ENCODE measurements at regions not wholly inside any gene's neighbourhood (a gene's known extent, or its start where the extent isn't known, plus 50 kb on each side); places are given as distances from the start of the nearest gene placed in this dataset.
"Not testable (repeated sequence)": the region's sequence is repeated elsewhere in the genome, so short reads cannot be mapped to it uniquely, and the experiment has no call there.

- DNase-seq (ENCODE audit: low spot score in 2 of 2) = no peak
- no peak for TF ChIP-seq CTCF (IDR thresholded peaks at IDR 0.05)
These were observed 199.9 kb upstream of the KCNMB2 start for GRCh38 chr3:178336336-178336735.

GRCh38 chr3:178340506-178340905, 195.7 kb upstream of the KCNMB2 start:
- no peak for DNase-seq (ENCODE audit: low spot score in 2 of 2)
- Histone ChIP-seq H3K27ac (no peak overlapping the region), H3K4me3 (no peak overlapping the region), H3K36me3 (no peaks in the 10 kb centered on the region), H3K27me3 (no peaks in the 10 kb centered on the region), H3K9me3 (no peaks in the 10 kb centered on the region), H3K4me1 (no peaks in the 10 kb centered on the region)
- intact Hi-C loops (cut with DNase I) = no loop called here
- TF ChIP-seq CTCF (IDR thresholded peaks at IDR 0.05) = no peak

More at GRCh38 chr3:178336336-178336735, 199.9 kb upstream of the KCNMB2 start:
- intact Hi-C loops (cut with DNase I) = no loop called here
- H3K4me3 ChIP-seq = no peak overlapping the region
- no peak overlapping the region for H3K27ac ChIP-seq
- no peaks in the 10 kb centered on the region for H3K27me3 ChIP-seq
- no peaks in the 10 kb centered on the region for H3K4me1 ChIP-seq
- no peaks in the 10 kb centered on the region for H3K9me3 ChIP-seq
- H3K36me3 ChIP-seq = no peaks in the 10 kb centered on the region

GRCh38 chr3:178341636-178342035, 194.6 kb upstream of the KCNMB2 start:
- Histone ChIP-seq H3K9me3 (no peaks in the 10 kb centered on the region), H3K36me3 (no peaks in the 10 kb centered on the region), H3K27ac (no peak overlapping the region), H3K27me3 (no peaks in the 10 kb centered on the region), H3K4me1 (no peaks in the 10 kb centered on the region), H3K4me3 (no peak overlapping the region)
- TF ChIP-seq CTCF (IDR thresholded peaks at IDR 0.05) = no peak
- intact Hi-C loops (cut with DNase I) = no loop called here
- DNase-seq (ENCODE audit: low spot score in 2 of 2) = no peak

GRCh38 chr3:178342111-178342510, 194.1 kb upstream of the KCNMB2 start:
- H3K36me3 ChIP-seq = no peaks in the 10 kb centered on the region
- intact Hi-C loops (cut with DNase I) = no loop called here
- H3K9me3 ChIP-seq = no peaks in the 10 kb centered on the region
- TF ChIP-seq CTCF (IDR thresholded peaks at IDR 0.05) = no peak
- H3K4me1 ChIP-seq = no peaks in the 10 kb centered on the region
- no peak overlapping the region for H3K27ac ChIP-seq
- DNase-seq (ENCODE audit: low spot score in 2 of 2) = no peak
- H3K27me3 ChIP-seq = no peaks in the 10 kb centered on the region
- no peak overlapping the region for H3K4me3 ChIP-seq

- TF ChIP-seq CTCF (IDR thresholded peaks at IDR 0.05) = no peak
- intact Hi-C loops (cut with DNase I) = no loop called here
- no peaks in the 10 kb centered on the region for H3K36me3 ChIP-seq
- H3K27ac ChIP-seq = no peak overlapping the region
- no peaks in the 10 kb centered on the region for H3K9me3 ChIP-seq
- no peak for DNase-seq (ENCODE audit: low spot score in 2 of 2)
- no peaks in the 10 kb centered on the region for H3K4me1 ChIP-seq
- H3K4me3 ChIP-seq = no peak overlapping the region
- no peaks in the 10 kb centered on the region for H3K27me3 ChIP-seq
These were observed 192.7 kb upstream of the KCNMB2 start for GRCh38 chr3:178343433-178344038.

GRCh38 chr3:178345944-178346343, 190.3 kb upstream of the KCNMB2 start:
- TF ChIP-seq CTCF (IDR thresholded peaks at IDR 0.05) = no peak
- H3K27me3 ChIP-seq = no peaks in the 10 kb centered on the region
- H3K9me3 ChIP-seq = no peaks in the 10 kb centered on the region
- no peaks in the 10 kb centered on the region for H3K4me1 ChIP-seq
- no peaks in the 10 kb centered on the region for H3K36me3 ChIP-seq
- intact Hi-C loops (cut with DNase I) = no loop called here
- DNase-seq (ENCODE audit: low spot score in 2 of 2) = no peak
- H3K4me3 ChIP-seq = no peak overlapping the region
- no peak overlapping the region for H3K27ac ChIP-seq

GRCh38 chr3:178348561-178349217, 187.5 kb upstream of the KCNMB2 start:
- intact Hi-C loops (cut with DNase I); DNase-seq (ENCODE audit: low spot score in 2 of 2); H3K9me3 ChIP-seq; H3K27me3 ChIP-seq; H3K36me3 ChIP-seq; H3K4me3 ChIP-seq; H3K27ac ChIP-seq; H3K4me1 ChIP-seq: not testable (repeated sequence)

GRCh38 chr3:178349218-178349596, 187.0 kb upstream of the KCNMB2 start:
- H3K36me3 ChIP-seq; H3K4me3 ChIP-seq; H3K4me1 ChIP-seq; intact Hi-C loops (cut with DNase I); H3K27me3 ChIP-seq; H3K27ac ChIP-seq; H3K9me3 ChIP-seq; DNase-seq (ENCODE audit: low spot score in 2 of 2): not testable (repeated sequence)

Measured in ascending aorta (tissue), 2 donors.